NCI-H2081 (cell line): ENCODE measurements at regions not wholly inside any gene's neighbourhood (a gene's known extent, or its start where the extent isn't known, plus 50 kb on each side); places are given as distances from the start of the nearest gene placed in this dataset.

ENCODE experiments used
- DNase-seq, 2 experiments: peaks; one replicate each; lab custom pipeline; 2025; lab: John Stamatoyannopoulos, UW

GRCh38 chr16:51085271-51085670 lies 65.8 kb downstream of the SALL1 start:
- no peak for DNase-seq

GRCh38 chr16:51084074-51084928 lies 66.8 kb downstream of the SALL1 start:
- no peak for DNase-seq

- peak in 1 of 2 experiments; percentile 14 for DNase-seq
Observed at GRCh38 chr16:51072591-51072990, 78.5 kb downstream of the SALL1 start.

- DNase-seq, result no peak
Observed at GRCh38 chr16:51071326-51071725, 79.7 kb downstream of the SALL1 start.

- no peak for DNase-seq
Observed at GRCh38 chr16:51067352-51067751, 83.7 kb downstream of the SALL1 start.

- DNase-seq, result no peak
Observed at GRCh38 chr16:51062039-51062438, 89.0 kb downstream of the SALL1 start.

GRCh38 chr16:51061328-51061727 lies 89.7 kb downstream of the SALL1 start:
- DNase-seq, result no peak

- no peak for DNase-seq
Observed at GRCh38 chr16:51057969-51058337, 93.1 kb downstream of the SALL1 start.

- no peak for DNase-seq
Observed at GRCh38 chr16:51057102-51057793, 93.8 kb downstream of the SALL1 start.

- DNase-seq, result no peak
Observed at GRCh38 chr16:51056331-51056730, 94.7 kb downstream of the SALL1 start.

- DNase-seq, result no peak
Observed at GRCh38 chr16:51055434-51055833, 95.6 kb downstream of the SALL1 start.

GRCh38 chr16:51053775-51054174 lies 97.3 kb downstream of the SALL1 start:
- no peak for DNase-seq

- DNase-seq, result no peak
Observed at GRCh38 chr16:51051671-51052070, 99.4 kb downstream of the SALL1 start.

- no peak for DNase-seq
Observed at GRCh38 chr16:51050377-51050706, 100.7 kb downstream of the SALL1 start.

GRCh38 chr16:51049678-51050376 lies 101.2 kb downstream of the SALL1 start:
- DNase-seq, result no peak

- no peak for DNase-seq
Observed at GRCh38 chr16:51049276-51049675, 101.8 kb downstream of the SALL1 start.

- DNase-seq, result no peak
Observed at GRCh38 chr16:51048544-51048943, 102.5 kb downstream of the SALL1 start.

GRCh38 chr16:51045794-51046193 lies 105.3 kb downstream of the SALL1 start:
- DNase-seq, result no peak

GRCh38 chr16:51045186-51045585 lies 105.9 kb downstream of the SALL1 start:
- DNase-seq, result no peak

- no peak for DNase-seq
Observed at GRCh38 chr16:51041546-51041945, 109.5 kb downstream of the SALL1 start.

- DNase-seq, result no peak
Observed at GRCh38 chr16:51040637-51041036, 110.4 kb downstream of the SALL1 start.

GRCh38 chr16:51039638-51040331 lies 111.3 kb downstream of the SALL1 start:
- DNase-seq, result no peak
